HG03432 (cell line): ENCODE measurements at regions not wholly inside any gene's neighbourhood (a gene's known extent, or its start where the extent isn't known, plus 50 kb on each side); places are given as distances from the start of the nearest gene placed in this dataset.
A peak's percentile ranks its signal among the peaks of the same experiment; 100 is the strongest.

Source experiments
- ATAC-seq: cut with Tn5 transposase; IDR thresholded peaks from one replicate; pipeline ENCODE4 v1.9.1; 2021; ENCODE audit warnings: mild to moderate bottlenecking, moderate library complexity; ENCODE audit not compliant: unreplicated experiment

DNA sequence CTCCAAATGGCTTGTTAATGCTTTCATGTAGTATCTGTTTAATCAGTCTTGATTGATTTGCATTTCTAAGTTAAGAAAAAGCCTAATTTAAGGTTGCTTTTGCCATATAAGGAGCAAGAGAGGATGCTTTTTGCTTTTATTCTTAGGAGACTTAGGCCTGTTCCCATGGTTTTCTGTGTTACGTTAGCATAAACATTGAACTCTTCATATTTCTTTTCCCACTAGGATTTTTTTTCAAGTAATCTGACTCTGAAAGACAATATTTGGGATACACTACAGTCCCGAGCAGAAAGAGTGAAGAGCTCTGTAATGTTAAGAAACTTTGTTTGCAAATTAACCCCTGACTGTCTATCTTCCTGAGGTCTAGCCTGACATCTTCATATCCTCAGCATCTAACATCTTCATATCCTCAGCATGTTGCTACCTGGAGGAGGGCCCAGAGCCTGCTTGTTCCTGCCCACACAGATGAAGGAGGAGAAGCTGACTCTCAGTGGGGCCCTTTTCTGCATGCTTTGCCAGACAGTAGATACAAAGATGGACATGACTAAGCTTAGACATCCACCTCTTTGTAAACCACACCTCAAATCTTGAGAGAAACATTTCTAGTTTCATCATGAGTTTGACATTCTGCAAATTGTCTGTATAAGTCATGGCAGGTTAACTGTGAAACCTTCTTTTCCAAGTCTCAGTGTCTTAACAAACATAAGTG, 86.2 kb upstream of the COL6A5 start:
- no peak for ATAC-seq

DNA sequence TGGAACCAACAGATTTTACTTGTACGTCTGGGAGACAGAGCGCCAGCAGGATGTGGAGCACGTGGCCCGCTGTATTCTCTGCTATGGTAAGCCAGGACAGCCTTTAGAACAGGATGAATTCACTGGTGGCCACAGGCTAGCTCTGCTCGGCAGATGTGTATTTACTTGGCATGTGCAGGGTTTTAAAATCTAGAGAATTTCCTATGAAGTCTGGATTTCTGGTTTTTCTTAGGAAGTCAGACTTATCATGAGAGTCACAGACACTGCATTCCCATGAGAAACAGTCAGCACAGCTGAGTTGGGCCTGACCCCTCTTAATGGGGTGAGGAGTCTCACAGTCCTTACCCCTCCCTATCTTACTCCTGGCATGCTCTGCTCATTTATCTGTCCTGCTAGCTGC, 84.6 kb upstream of the COL6A5 start:
- no peak for ATAC-seq

DNA sequence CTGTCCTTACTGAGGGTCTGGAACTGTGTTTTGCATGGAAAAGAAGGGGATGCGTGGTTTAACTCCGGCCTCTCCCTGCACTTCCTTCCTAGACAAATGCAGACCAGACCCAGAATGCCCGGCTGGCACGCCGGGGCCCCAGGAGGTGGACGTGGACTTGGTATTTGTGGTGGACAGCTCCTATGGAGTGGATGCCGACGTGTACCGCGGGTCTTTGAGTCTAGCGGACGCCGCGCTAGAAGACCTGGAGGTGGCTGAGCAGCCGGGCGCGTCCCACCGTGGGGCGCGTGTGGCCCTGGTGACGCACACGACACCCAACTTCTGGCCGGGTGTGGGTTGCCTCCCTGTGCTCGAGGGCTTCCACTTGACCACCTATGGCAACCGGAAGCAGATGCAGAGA, 81.8 kb upstream of the COL6A5 start:
- no peak for ATAC-seq

DNA sequence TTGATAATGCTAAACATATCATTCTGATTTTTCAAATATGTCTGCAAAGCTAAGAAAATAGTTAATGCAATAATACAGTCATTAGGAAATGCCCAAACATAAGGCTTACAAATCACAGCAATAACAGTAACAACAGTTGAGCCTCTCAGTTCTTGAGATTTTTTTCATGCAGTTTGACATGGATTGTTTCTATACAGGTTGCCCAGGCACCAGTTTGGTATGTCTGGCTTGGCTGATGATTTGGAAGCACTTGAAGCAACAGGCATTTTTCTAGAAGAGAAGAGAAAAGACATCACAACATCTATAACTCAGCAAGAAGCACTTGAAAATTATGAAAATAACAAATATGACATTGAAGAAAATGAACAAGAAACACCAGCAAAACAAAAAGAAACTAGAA, 78.7 kb upstream of the COL6A5 start:
- ATAC-seq = no peak

DNA sequence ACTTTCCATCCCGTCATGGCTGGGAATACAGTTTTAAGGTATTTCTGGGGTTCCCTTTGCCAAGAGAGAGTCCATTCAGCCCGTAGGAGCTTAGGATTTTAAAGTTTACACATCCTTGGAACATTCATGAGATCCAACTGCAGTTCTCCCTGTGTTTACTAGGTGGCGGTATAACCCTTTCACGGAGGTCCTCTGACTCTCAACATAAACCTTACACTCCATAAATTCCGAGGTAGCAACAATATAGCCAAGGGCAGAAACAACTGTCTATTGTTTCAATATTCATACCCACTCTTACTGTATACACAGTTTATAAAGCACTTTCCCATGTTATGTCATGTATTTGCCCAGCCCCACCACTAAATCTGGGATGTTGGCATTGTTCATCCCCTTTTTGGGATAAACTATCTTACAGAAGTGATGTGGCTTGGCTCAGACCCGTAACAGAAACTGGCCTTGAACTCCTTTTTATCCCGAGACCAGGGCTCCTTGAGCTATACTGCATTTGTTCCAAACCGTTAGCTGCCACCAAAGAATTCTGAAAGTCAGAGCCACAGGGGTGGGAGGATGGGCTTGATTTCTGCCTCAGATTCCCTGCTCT, 69.2 kb upstream of the COL6A5 start:
- peak; percentile 64 for ATAC-seq

DNA sequence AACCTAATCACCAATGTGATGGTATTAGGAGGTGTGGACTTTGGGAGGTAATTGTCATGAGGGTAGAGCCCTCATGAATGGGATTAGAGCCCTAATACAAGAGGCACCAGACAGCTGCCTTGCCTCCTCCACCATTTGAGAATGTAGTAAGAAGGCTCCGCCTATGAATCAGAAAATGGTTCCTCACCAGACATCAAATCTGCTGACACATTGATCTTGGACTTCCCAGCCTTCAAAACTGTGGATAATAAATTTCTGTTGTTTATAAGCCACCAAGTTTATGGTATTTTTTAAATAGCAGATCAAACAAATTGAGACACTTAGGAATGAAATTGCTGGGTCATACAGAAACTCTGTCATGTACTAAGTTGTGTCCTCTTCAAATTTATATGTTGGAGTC, 56.8 kb upstream of the COL6A5 start:
- ATAC-seq = no peak

DNA sequence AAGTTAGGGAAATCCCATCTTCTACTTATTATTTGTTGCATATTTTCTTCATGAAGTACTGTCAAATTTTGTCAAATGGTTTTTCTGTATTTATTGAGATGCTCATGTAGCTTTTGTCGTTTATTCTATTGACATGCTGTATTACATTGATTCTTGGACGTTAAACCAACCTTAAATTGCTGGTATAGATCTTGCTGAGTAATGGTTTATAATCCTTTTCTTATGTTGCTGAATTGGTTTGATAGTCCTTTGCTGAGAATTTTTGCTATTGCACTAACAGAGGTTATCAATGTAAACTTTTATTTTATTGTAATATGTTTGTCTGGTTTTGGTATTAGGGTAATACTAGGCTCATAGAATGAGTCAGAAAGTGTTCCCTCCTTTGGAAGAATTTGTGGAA, 54.3 kb upstream of the COL6A5 start:
- ATAC-seq = no peak

DNA sequence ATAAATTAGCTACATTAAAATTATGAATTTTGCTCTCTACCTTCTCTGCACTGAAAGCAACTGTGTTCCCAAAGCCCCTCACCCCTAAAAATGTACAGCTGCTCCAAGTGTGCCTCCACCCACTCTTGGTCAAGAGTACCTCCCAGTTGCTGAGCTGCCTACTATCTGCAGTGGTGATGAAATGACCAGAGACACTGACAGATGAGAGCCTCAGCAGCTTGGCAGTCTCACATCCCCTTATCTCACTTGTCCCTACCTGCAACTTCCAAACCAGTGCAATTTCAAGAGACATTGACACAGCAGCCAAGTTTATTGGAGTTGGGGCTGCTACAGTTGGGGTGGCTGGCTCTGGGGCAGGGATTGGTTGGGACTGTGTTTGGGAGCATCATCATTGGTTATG, 52.2 kb upstream of the COL6A5 start:
- no peak for ATAC-seq
